ENCODE measurements at regions not wholly inside any gene's neighbourhood (a gene's known extent, or its start where the extent isn't known, plus 50 kb on each side); places are given as distances from the start of the nearest gene placed in this dataset.

DNA sequence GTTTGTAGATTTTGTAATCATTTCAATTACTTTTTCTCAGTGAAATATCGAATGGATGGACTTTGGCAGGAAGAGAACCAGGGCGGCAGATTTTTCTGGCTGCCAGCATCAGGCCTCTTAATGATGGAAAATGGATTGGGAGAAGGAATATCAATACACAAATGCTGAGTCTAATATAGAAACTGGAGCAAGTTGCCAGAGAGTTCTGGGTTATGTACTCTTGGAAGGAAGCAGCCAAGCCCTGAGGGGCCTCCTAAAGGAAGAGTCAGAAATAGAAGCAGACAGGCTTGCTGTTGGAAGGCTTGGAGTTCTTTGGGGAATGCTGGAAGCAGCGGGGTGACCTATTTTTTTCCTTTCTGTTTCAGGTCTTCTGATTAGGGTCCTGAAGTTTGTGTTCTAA, 428.6 kb downstream of the DMAC1 start:
- Histone ChIP-seq H4K8ac (ENCODE audit: extremely low read depth, insufficient read depth, low read length) (no peak overlapping the region), H4K91ac (replicated peaks; ENCODE audit: insufficient read length, low read length) (no peak overlapping the region), H2BK12ac (ENCODE audit: low read depth, low read length) (no peak overlapping the region), H3K36me3 (ENCODE audit: control insufficient read depth in 2 of 4, insufficient read depth in 4 of 4, low read length in 3 of 4) (no peaks in the 10 kb centered on the region), H3K4ac (replicated peaks; ENCODE audit: insufficient read length, low read depth, low read length) (no peak overlapping the region), H3K79me2 (ENCODE audit: control insufficient read depth in 1 of 2, insufficient read depth in 2 of 2, low read length in 2 of 2) (no peaks in the 10 kb centered on the region), H3K79me1 (ENCODE audit: low read depth, low read length) (no peaks in the 10 kb centered on the region), H3K23ac (ENCODE audit: insufficient read length) (no peak overlapping the region), H3K27me3 (replicated peaks in 1 of 4; ENCODE audit: control insufficient read depth in 3 of 4, extremely low read depth in 1 of 4, insufficient read depth in 3 of 4, low read length in 3 of 4) (no peaks in the 10 kb centered on the region), H2AK5ac (ENCODE audit: low read depth, low read length) (no peak overlapping the region), H2BK15ac (ENCODE audit: low read length) (no peak overlapping the region), H2AFZ (ENCODE audit: low read length) (no peak overlapping the region), H3K9ac (replicated peaks in 1 of 4; ENCODE audit: extremely low read depth in 1 of 4, low read depth in 3 of 4, low read length in 3 of 4) (no peak overlapping the region), H3K23me2 (ENCODE audit: low read depth, low read length) (no peaks in the 10 kb centered on the region), H2BK20ac (ENCODE audit: low read length) (no peak overlapping the region), H2BK120ac (replicated peaks; ENCODE audit: low read depth, low read length) (no peak overlapping the region), H4K5ac (ENCODE audit: insufficient read length, low read depth, low read length) (no peak overlapping the region), H3K9me3 (ENCODE audit: insufficient read depth in 2 of 2, low read depth in 1 of 2, low read length in 1 of 2) (no peaks in the 10 kb centered on the region), H3K27ac (ENCODE audit: low read depth, low read length) (no peak overlapping the region), H3K4me3 (ENCODE audit: extremely low read depth in 1 of 4, insufficient read depth in 2 of 4, low read depth in 3 of 4, low read length in 4 of 4) (no peak overlapping the region), H3K4me1 (replicated peaks in 1 of 4; ENCODE audit: control insufficient read depth in 3 of 4, insufficient read depth in 4 of 4, low read length in 3 of 4) (no peaks in the 10 kb centered on the region), H3K14ac (ENCODE audit: insufficient read length) (no peak overlapping the region), H3K18ac (ENCODE audit: extremely low read depth, low read length) (no peak overlapping the region), H3K56ac (replicated peaks; ENCODE audit: insufficient read length, low read depth, low read length) (no peak overlapping the region), H4K20me1 (replicated peaks in 1 of 2; ENCODE audit: control insufficient read depth in 1 of 2, insufficient read depth in 2 of 2, low read length in 2 of 2) (no peaks in the 10 kb centered on the region), H2BK5ac (ENCODE audit: low read depth, low read length) (no peak overlapping the region), H3K4me2 (ENCODE audit: insufficient read depth in 1 of 2, low read depth in 2 of 2, low read length in 2 of 2) (no peak overlapping the region)
- POLR2A ChIA-PET (ENCODE audit: partially characterized antibody), result no interaction called here
- CTCF ChIA-PET (ENCODE audit: partially characterized antibody), result interaction anchor here (3.4 kb wide), 1 partner anchor 11 kb away, joined by 24 read pairs; no protein-coding TSS in a partner anchor
- 79% methylated on average over 3 of the region's 3 CpGs; no CpG with 5 or more reads in 1 of the 2 experiments for WGBS, 2 experiments (ENCODE audit: extremely low coverage in 1 of 2, insufficient coverage in 1 of 2, insufficient read length in 1 of 2, insufficient replicate concordance in 2 of 2, low coverage in 1 of 2, low lambda C conversion rate in 2 of 2, missing lambda C conversion rate in 1 of 2)
- DNase-seq (ENCODE audit: low read depth in 1 of 2, low spot score in 2 of 2) (no peak), FAIRE-seq (no peak)
- TF ChIP-seq, protein P1, sequence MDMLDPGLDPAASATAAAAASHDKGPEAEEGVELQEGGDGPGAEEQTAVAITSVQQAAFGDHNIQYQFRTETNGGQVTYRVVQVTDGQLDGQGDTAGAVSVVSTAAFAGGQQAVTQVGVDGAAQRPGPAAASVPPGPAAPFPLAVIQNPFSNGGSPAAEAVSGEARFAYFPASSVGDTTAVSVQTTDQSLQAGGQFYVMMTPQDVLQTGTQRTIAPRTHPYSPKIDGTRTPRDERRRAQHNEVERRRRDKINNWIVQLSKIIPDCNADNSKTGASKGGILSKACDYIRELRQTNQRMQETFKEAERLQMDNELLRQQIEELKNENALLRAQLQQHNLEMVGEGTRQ (IDR thresholded peaks at IDR 0.05; ENCODE audit: low read length), result no peak
- TF ChIP-seq, protein P2, sequence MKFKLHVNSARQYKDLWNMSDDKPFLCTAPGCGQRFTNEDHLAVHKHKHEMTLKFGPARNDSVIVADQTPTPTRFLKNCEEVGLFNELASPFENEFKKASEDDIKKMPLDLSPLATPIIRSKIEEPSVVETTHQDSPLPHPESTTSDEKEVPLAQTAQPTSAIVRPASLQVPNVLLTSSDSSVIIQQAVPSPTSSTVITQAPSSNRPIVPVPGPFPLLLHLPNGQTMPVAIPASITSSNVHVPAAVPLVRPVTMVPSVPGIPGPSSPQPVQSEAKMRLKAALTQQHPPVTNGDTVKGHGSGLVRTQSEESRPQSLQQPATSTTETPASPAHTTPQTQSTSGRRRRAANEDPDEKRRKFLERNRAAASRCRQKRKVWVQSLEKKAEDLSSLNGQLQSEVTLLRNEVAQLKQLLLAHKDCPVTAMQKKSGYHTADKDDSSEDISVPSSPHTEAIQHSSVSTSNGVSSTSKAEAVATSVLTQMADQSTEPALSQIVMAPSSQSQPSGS (IDR thresholded peaks at IDR 0.05; ENCODE audit: low read length), result no peak
- TF ChIP-seq CHD2 (IDR thresholded peaks at IDR 0.05; ENCODE audit: low read length), result no peak
- no peak for TF ChIP-seq HDAC6 (IDR thresholded peaks at IDR 0.05; ENCODE audit: low read depth, low read length)
- TF ChIP-seq JUN (IDR thresholded peaks at IDR 0.05; ENCODE audit: low read depth, low read length), result no peak
- TF ChIP-seq TAF1 (IDR thresholded peaks at IDR 0.05; ENCODE audit: low read depth, low read length), result no peak
- TF ChIP-seq, protein P3, sequence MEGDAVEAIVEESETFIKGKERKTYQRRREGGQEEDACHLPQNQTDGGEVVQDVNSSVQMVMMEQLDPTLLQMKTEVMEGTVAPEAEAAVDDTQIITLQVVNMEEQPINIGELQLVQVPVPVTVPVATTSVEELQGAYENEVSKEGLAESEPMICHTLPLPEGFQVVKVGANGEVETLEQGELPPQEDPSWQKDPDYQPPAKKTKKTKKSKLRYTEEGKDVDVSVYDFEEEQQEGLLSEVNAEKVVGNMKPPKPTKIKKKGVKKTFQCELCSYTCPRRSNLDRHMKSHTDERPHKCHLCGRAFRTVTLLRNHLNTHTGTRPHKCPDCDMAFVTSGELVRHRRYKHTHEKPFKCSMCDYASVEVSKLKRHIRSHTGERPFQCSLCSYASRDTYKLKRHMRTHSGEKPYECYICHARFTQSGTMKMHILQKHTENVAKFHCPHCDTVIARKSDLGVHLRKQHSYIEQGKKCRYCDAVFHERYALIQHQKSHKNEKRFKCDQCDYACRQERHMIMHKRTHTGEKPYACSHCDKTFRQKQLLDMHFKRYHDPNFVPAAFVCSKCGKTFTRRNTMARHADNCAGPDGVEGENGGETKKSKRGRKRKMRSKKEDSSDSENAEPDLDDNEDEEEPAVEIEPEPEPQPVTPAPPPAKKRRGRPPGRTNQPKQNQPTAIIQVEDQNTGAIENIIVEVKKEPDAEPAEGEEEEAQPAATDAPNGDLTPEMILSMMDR (IDR thresholded peaks at IDR 0.05; ENCODE audit: control extremely low read depth in 1 of 3, insufficient read depth in 1 of 3, low read depth in 1 of 3, low read length in 3 of 3), result no peak
- no peak for TF ChIP-seq RAD21 (IDR thresholded peaks at IDR 0.05 in 1 of 2, conservative IDR thresholded peaks at IDR 0.05 in 1 of 2; ENCODE audit: low read depth in 2 of 2, low read length in 2 of 2)
- no peak for TF ChIP-seq PHF8 (conservative IDR thresholded peaks at IDR 0.05; ENCODE audit: low read depth, low read length)

All from H1 (cell line).